Lower leg skin (tissue), 4 donors: ENCODE measurements at regions not wholly inside any gene's neighbourhood (a gene's known extent, or its start where the extent isn't known, plus 50 kb on each side); places are given as distances from the start of the nearest gene placed in this dataset.

Experiments
- DNase-seq, 2 donors: peaks; one replicate each; pipeline ENCODE4 v3.0.0-alpha.2; 2019; ENCODE audit warnings: low spot score in 2 of 2
- H3K4me3 ChIP-seq: fragments of 200-600 bp; sonication (generic); 2 replicates; pipeline ENCODE4 v1.5.1; 2017; ENCODE audit warnings: mild to moderate bottlenecking, low read depth; ENCODE audit not compliant: poor library complexity, severe bottlenecking
- POLR2A ChIP-seq, 2 donors: fragments of 450-650 bp; IDR thresholded peaks; one replicate each; pipeline ENCODE4 v1.6.1; 2016 to 2017; ENCODE audit warnings: antibody characterized with exemption in 2 of 2, mild to moderate bottlenecking in 1 of 2, moderate library complexity in 1 of 2
- WGBS, 2 donors: methylation state at CpG; one replicate each; pipeline ENCODE4 v1.1.5; 2018; 5-methylcytosine and 5-hydroxymethylcytosine counted together
- intact Hi-C: fragments of 100-400 bp; cut with DNase I; formaldehyde crosslinking; loops from one replicate; pipeline ENCODE4 v1.15.0; 2023; ENCODE audit warnings: low total_unique reads
- TF ChIP-seq, protein P1 (sequence below), 3 donors: fragments of 450-650 bp; IDR thresholded peaks; one replicate each; pipeline ENCODE4 v1.5.1; 2016; ENCODE audit warnings: antibody characterized with exemption in 3 of 3, mild to moderate bottlenecking in 3 of 3, moderate library complexity in 2 of 3

DNA sequence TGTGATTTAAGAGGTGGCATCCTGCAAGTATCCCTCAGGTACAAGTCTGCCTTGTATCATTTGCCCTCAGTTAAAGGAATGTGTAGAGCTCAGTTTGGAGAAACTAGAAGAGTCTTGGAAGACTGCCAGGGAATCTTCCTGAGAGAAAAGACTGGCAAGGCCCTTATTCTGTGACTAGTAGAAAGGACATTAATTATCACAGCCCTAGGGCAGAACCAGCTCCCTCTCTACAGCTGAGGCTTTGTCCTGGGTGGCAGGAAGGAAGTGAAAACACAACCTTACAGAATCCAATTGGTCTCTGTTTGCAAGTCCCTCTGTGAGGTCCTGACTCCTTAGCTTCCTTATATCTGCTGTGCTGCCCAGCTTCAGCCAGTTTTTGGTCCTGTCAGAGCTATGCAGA lies 385.9 kb upstream of the CYRIA start:
- no peak for DNase-seq
- intact Hi-C loops, result no loop called here
- no peak overlapping the region for H3K4me3 ChIP-seq
- no peak for TF ChIP-seq POLR2A (IDR thresholded peaks at IDR 0.05)
- TF ChIP-seq, protein P1, sequence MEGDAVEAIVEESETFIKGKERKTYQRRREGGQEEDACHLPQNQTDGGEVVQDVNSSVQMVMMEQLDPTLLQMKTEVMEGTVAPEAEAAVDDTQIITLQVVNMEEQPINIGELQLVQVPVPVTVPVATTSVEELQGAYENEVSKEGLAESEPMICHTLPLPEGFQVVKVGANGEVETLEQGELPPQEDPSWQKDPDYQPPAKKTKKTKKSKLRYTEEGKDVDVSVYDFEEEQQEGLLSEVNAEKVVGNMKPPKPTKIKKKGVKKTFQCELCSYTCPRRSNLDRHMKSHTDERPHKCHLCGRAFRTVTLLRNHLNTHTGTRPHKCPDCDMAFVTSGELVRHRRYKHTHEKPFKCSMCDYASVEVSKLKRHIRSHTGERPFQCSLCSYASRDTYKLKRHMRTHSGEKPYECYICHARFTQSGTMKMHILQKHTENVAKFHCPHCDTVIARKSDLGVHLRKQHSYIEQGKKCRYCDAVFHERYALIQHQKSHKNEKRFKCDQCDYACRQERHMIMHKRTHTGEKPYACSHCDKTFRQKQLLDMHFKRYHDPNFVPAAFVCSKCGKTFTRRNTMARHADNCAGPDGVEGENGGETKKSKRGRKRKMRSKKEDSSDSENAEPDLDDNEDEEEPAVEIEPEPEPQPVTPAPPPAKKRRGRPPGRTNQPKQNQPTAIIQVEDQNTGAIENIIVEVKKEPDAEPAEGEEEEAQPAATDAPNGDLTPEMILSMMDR (IDR thresholded peaks at IDR 0.05), result no peak

DNA sequence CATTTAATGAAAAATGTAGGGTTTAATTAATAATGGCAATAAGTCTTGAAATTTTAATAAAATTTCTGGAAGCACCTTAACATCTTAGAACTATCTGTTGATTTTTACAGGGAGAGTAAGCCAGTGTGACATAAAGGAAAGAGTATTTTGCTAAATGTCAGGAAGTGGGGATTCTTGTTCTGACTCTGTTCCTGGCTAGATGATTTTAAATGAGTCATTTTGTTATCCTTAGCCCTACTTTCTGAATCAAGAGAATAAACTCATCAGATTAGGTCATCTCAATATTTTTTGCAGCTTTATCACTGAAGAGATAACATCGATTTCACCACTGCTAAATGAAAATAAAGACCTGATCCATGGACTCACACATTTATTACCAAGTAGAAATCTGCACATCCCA lies 377.5 kb upstream of the CYRIA start:
- 59 to 74% methylated on average over 1 of the region's 1 CpG for WGBS, 2 donors
- intact Hi-C loops, result no loop called here
- H3K4me3 ChIP-seq, result no peak overlapping the region
- TF ChIP-seq POLR2A (IDR thresholded peaks at IDR 0.05), result no peak
- TF ChIP-seq, protein P1 (IDR thresholded peaks at IDR 0.05), result no peak
- no peak for DNase-seq

- intact Hi-C loops, result no loop called here
- H3K4me3 ChIP-seq, result no peak overlapping the region
- DNase-seq, result no peak
- WGBS, 2 donors, result 62 to 73% methylated on average over 5 of the region's 5 CpGs
- no peak for TF ChIP-seq POLR2A (IDR thresholded peaks at IDR 0.05)
- TF ChIP-seq, protein P1 (IDR thresholded peaks at IDR 0.05), result no peak
Observed at GRCh38 chr2:17036361-17036760, 370.7 kb upstream of the CYRIA start.

GRCh38 chr2:17035010-17035409 lies 369.4 kb upstream of the CYRIA start:
- DNase-seq, result no peak
- WGBS, 2 donors, result 75 to 82% methylated on average over 1 of the region's 1 CpG
- no peak for TF ChIP-seq POLR2A (IDR thresholded peaks at IDR 0.05)
- TF ChIP-seq, protein P1 (IDR thresholded peaks at IDR 0.05), result no peak
- intact Hi-C loops, result no loop called here
- no peak overlapping the region for H3K4me3 ChIP-seq

DNA sequence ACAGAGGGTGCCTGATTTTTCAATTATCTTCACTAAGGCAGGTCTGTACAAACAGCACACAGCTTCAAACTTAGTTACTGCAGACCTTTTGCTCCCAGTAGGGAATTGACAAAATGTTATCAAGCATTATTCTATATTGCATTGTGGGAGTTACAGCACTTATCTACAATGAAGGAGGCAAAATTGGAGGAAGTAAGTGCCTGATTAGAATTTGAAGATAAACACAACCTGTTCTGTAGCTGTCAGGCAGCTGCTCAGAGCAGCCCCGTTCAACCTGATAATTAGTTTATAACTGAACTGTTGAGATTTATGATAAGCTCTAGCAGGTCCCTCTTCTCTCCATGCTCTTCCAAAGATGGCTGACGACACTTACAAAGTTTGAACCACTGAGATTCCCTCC lies 364.4 kb upstream of the CYRIA start:
- no peak for TF ChIP-seq POLR2A (IDR thresholded peaks at IDR 0.05)
- TF ChIP-seq, protein P1 (IDR thresholded peaks at IDR 0.05), result no peak
- 30 to 35% methylated on average over 2 of the region's 2 CpGs for WGBS, 2 donors
- intact Hi-C loops, result no loop called here
- H3K4me3 ChIP-seq, result no peak overlapping the region
- DNase-seq, result no peak

- intact Hi-C loops, result no loop called here
- H3K4me3 ChIP-seq, result no peak overlapping the region
- DNase-seq, result no peak
- TF ChIP-seq, protein P1 (IDR thresholded peaks at IDR 0.05), result no peak
- TF ChIP-seq POLR2A (IDR thresholded peaks at IDR 0.05), result no peak
- WGBS, 2 donors, result 46 to 54% methylated on average over 3 of the region's 3 CpGs
Observed at GRCh38 chr2:17012297-17012696, 346.7 kb upstream of the CYRIA start.
